Thymus (tissue), 11 donors: ENCODE measurements at regions not wholly inside any gene's neighbourhood (a gene's known extent, or its start where the extent isn't known, plus 50 kb on each side); places are given as distances from the start of the nearest gene placed in this dataset.

Experiments
- DNase-seq, 9 donors: peaks; one replicate each; pipeline ENCODE4 v3.0.0-alpha.2; 2013; ENCODE audit warnings: low spot score in 9 of 9, low read depth in 6 of 9, missing footprints in 1 of 9
- H3K27ac ChIP-seq, 2 donors: one replicate each; pipeline ENCODE4 v1.5.1; 2013; ENCODE audit warnings: control low read depth in 1 of 2, low read depth in 1 of 2, low read length in 1 of 2, mild to moderate bottlenecking in 1 of 2, moderate library complexity in 1 of 2
- H3K27me3 ChIP-seq, 2 donors: one replicate each; pipeline ENCODE4 v1.5.1; 2013; ENCODE audit warnings: low read length in 1 of 2; ENCODE audit not compliant: control insufficient read depth in 2 of 2, insufficient read depth in 1 of 2
- H3K36me3 ChIP-seq, 2 donors: one replicate each; pipeline ENCODE4 v1.5.1; 2013; ENCODE audit warnings: low read length in 1 of 2, mild to moderate bottlenecking in 1 of 2, moderate library complexity in 1 of 2; ENCODE audit not compliant: control insufficient read depth in 2 of 2, insufficient read depth in 2 of 2
- H3K4me1 ChIP-seq, 2 donors: one replicate each; pipeline ENCODE4 v1.5.1; 2013; ENCODE audit warnings: low read length in 2 of 2; ENCODE audit not compliant: control insufficient read depth in 2 of 2, insufficient read depth in 2 of 2
- H3K4me3 ChIP-seq, 2 donors: one replicate each; pipeline ENCODE4 v1.5.1; 2013; ENCODE audit warnings: low read length in 2 of 2, control low read depth in 1 of 2, mild to moderate bottlenecking in 1 of 2
- H3K9me3 ChIP-seq, 2 donors: one replicate each; pipeline ENCODE4 v1.5.1; 2013; ENCODE audit warnings: low read length in 1 of 2, mild to moderate bottlenecking in 1 of 2; ENCODE audit not compliant: control insufficient read depth in 2 of 2, insufficient read depth in 1 of 2
- WGBS: extraction: QIAGEN DNeasy Blood & Tissue Kit; methylation state at CpG from one replicate; pipeline ENCODE4 v1.1.7; 2013; 5-methylcytosine and 5-hydroxymethylcytosine counted together
- donor health status: healthy.

DNA sequence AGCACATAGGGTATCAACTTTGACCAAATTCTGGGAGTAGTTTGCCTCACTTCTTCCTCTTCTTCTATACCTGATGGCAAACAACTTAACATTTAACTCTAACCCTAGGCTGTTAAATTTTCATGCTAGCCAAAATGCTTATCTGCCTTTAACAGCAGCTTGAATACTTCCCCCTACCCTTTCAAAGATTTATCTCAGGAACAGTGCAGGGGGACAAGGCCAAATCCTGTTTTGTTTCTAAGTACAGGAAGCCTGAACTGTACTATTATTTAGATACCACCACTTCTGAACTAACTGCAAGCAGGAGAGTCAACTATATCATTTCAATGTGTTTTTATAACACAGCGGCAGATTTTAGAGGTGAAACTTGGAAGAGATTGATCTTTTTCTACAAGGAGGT lies 104.0 kb upstream of the CNTN6 start:
- H3K27ac ChIP-seq, result no peak overlapping the region
- no peaks in the 10 kb centered on the region for H3K9me3 ChIP-seq
- H3K27me3 ChIP-seq, result no peaks in the 10 kb centered on the region
- H3K4me1 ChIP-seq, result no peaks in the 10 kb centered on the region
- no peak overlapping the region for H3K4me3 ChIP-seq
- WGBS, result 62% methylated on average over 1 of the region's 1 CpG
- H3K36me3 ChIP-seq, result no peaks in the 10 kb centered on the region
- DNase-seq, result no peak

GRCh38 chr3:992871-993270 lies 100.0 kb upstream of the CNTN6 start:
- H3K36me3 ChIP-seq, result no peaks in the 10 kb centered on the region
- no peak for DNase-seq
- no peak overlapping the region for H3K4me3 ChIP-seq
- no peaks in the 10 kb centered on the region for H3K27me3 ChIP-seq
- no peaks in the 10 kb centered on the region for H3K9me3 ChIP-seq
- no peak overlapping the region for H3K27ac ChIP-seq
- 28% methylated on average over 6 of the region's 6 CpGs for WGBS
- no peaks in the 10 kb centered on the region for H3K4me1 ChIP-seq

DNA sequence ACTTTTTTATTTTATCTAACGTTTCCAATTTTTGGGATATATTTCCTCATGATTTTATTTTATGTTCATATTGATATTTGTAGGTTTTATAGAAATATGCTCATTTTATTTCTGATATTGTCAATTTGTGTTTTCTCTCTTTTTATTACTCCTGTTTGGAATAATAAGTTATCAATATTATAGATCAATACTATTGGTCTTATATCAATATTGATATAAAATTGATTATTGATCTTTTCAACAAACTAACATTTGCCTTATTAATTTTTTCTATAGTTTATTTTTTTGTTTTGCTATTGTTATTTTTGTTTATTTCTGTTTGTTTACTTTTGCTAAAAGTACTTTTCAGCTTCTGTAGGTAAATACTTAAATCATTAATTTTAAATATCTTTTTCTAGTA lies 90.8 kb upstream of the CNTN6 start:
- WGBS, result 96% methylated on average over 1 of the region's 1 CpG
- H3K4me3 ChIP-seq, result no peak overlapping the region
- DNase-seq, result no peak

DNA sequence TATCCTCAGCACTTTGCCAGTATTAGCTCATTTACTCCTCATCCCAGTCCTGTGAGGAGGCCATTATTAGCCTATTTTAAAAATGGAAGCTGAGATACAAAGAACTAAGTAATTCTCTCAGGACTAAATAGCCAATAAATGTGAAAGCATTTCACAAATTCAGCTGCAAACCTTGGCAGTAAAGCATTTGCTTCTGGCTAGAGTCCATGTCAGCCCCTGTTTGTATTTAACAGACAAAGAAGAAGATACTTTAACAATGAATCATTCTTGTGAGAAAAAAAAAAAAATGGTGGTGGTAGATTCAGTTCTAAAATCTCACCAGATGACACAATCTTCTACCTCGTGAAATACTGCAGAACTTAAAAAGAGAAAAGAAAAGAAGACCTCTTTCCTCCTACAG lies 85.0 kb upstream of the CNTN6 start:
- DNase-seq, result no peak
- 95% methylated on average over 1 of the region's 1 CpG for WGBS

More for the DNA sequence above, 90.8 kb upstream of the CNTN6 start:
- Histone ChIP-seq H3K27ac (no peak overlapping the region), H3K4me1 (no peaks in the 10 kb centered on the region), H3K9me3 (peaks cover 0 to 6% of the 10 kb centered on the region in 2 donors), H3K27me3 (no peaks in the 10 kb centered on the region), H3K36me3 (no peaks in the 10 kb centered on the region)

GRCh38 chr3:1010228-1010627 lies 82.6 kb upstream of the CNTN6 start:
- 88% methylated on average over 1 of the region's 1 CpG for WGBS
- no peaks in the 10 kb centered on the region for H3K36me3 ChIP-seq

More for the DNA sequence above, 85.0 kb upstream of the CNTN6 start:
- H3K27me3 ChIP-seq, result no peaks in the 10 kb centered on the region
- no peaks in the 10 kb centered on the region for H3K36me3 ChIP-seq
- no peaks in the 10 kb centered on the region for H3K4me1 ChIP-seq
- no peak overlapping the region for H3K27ac ChIP-seq
- peaks cover 0 to 6% of the 10 kb centered on the region in 2 donors for H3K9me3 ChIP-seq
- H3K4me3 ChIP-seq, result no peak overlapping the region

DNA sequence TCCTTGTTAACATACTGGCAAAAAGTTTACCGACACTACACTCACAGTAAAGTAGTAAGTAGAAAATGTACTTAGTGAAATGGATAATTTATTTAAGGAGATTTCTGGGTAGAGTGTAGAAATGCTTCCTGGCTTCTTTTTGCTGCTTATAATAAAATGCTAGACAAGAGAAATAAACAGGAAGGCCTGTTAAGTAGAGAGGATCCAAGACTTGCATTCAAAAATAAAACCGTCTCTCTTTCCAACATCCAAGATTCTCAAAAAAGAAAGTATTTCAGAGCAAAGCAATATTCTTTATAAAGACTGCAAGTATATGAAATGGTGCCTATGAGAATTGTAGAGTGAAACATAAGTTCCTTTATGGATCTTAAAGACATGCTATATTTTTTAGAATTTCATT lies 77.0 kb upstream of the CNTN6 start:
- H3K4me1 ChIP-seq, result no peaks in the 10 kb centered on the region
- 96% methylated on average over 2 of the region's 2 CpGs for WGBS
- H3K9me3 ChIP-seq, result peaks cover 0 to 4% of the 10 kb centered on the region in 2 donors
- no peaks in the 10 kb centered on the region for H3K27me3 ChIP-seq
- no peak overlapping the region for H3K4me3 ChIP-seq
- H3K27ac ChIP-seq, result no peak overlapping the region
- DNase-seq, result no peak
- H3K36me3 ChIP-seq, result no peaks in the 10 kb centered on the region

More at GRCh38 chr3:1010228-1010627, 82.6 kb upstream of the CNTN6 start:
- no peak for DNase-seq
- Histone ChIP-seq H3K27me3 (no peaks in the 10 kb centered on the region), H3K4me3 (no peak overlapping the region), H3K27ac (no peak overlapping the region), H3K4me1 (no peaks in the 10 kb centered on the region), H3K9me3 (peaks cover 0 to 2% of the 10 kb centered on the region in 2 donors)

DNA sequence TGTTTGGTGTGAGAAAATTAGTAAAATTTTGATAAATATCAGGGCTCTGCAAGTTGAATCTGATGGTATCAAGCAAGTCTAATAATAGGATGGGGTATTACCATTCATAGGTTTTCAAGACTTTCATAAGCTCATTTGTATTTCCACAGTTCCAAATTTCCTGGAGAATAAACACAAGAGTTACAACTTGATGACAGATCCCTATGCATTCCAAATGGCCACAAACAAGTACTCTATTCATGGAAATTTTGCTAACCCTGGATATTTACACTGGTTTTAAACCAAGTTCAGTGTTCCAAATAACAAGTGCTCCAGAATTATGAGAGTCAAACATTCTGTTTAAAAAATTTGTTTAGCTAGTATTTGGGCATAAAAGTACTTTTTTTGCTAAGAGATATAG lies 75.0 kb upstream of the CNTN6 start:
- Histone ChIP-seq H3K4me1 (no peaks in the 10 kb centered on the region), H3K27ac (no peak overlapping the region), H3K27me3 (no peaks in the 10 kb centered on the region), H3K9me3 (peaks cover 0 to 4% of the 10 kb centered on the region in 2 donors), H3K36me3 (no peaks in the 10 kb centered on the region), H3K4me3 (no peak overlapping the region)
- no peak for DNase-seq

- Histone ChIP-seq H3K36me3 (no peaks in the 10 kb centered on the region), H3K4me3 (no peak overlapping the region), H3K4me1 (no peaks in the 10 kb centered on the region), H3K9me3 (peaks cover 0 to 4% of the 10 kb centered on the region in 2 donors), H3K27ac (no peak overlapping the region), H3K27me3 (no peaks in the 10 kb centered on the region)
- no peak for DNase-seq
- 89% methylated on average over 2 of the region's 2 CpGs for WGBS
These were observed 73.7 kb upstream of the CNTN6 start for GRCh38 chr3:1019157-1019556.

DNA sequence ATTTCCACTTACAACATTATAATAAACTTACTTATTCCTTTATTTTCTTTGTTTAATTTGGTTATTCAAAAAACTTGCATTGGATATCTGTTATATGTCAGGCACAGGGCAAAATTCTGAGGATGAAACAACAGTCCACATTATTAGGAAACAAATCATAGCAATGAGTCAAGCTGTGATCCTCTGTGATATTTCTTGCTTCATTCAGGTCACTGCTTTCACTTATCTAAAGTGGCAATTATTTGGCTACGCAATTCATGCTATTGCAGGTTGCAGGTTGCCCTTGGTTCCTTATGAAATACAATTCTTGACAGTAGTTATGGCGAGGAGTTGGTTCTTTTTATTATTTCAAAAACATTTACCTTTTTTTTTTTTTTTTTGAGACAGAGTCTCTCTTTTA lies 66.4 kb upstream of the CNTN6 start:
- Histone ChIP-seq H3K4me3 (no peak overlapping the region), H3K9me3 (peaks cover 0 to 2% of the 10 kb centered on the region in 2 donors), H3K27me3 (no peaks in the 10 kb centered on the region), H3K27ac (no peak overlapping the region), H3K4me1 (no peaks in the 10 kb centered on the region), H3K36me3 (no peaks in the 10 kb centered on the region)
- no peak for DNase-seq
- WGBS, result 83% methylated on average over 2 of the region's 2 CpGs
